Astrocyte of the cerebellum (primary cell): ENCODE measurements at regions not wholly inside any gene's neighbourhood (a gene's known extent, or its start where the extent isn't known, plus 50 kb on each side); places are given as distances from the start of the nearest gene placed in this dataset.

Experiments
- DNase-seq: peaks from one replicate; pipeline ENCODE4 v3.0.0-alpha.2; 2011; ENCODE audit warnings: low read depth
- H3K4me3 ChIP-seq: 2 replicates; pipeline ENCODE4 v1.5.1; 2011; ENCODE audit warnings: mild to moderate bottlenecking, low read depth, low read length, moderate library complexity
- CTCF ChIP-seq: IDR thresholded peaks from 2 replicates; pipeline ENCODE4 v1.5.1; 2012; ENCODE audit warnings: low read length, low read depth, moderate library complexity, mild to moderate bottlenecking; ENCODE audit errors: missing control alignments
- in situ Hi-C: cut with HindIII; loops from 2 replicates; pipeline ENCODE4 v1.10.0; 2017; ENCODE audit warnings: low sequenced_read_pairs

- in situ Hi-C loops, result no loop called here
- no peak for DNase-seq
- H3K4me3 ChIP-seq, result no peak overlapping the region
- TF ChIP-seq CTCF, result no peak
Observed at GRCh38 chr18:2331491-2331890, 239.8 kb downstream of the METTL4 start.

- no peak for DNase-seq
- no peak for TF ChIP-seq CTCF
- in situ Hi-C loops, result no loop called here
- no peak overlapping the region for H3K4me3 ChIP-seq
Observed at GRCh38 chr18:2336690-2337392, 234.5 kb downstream of the METTL4 start.

GRCh38 chr18:2337552-2338141, 233.7 kb downstream of the METTL4 start:
- in situ Hi-C loops, result no loop called here
- DNase-seq, result no peak
- TF ChIP-seq CTCF, result peak; percentile 56
- H3K4me3 ChIP-seq, result no peak overlapping the region

- in situ Hi-C loops, result no loop called here
- no peak for DNase-seq
- TF ChIP-seq CTCF, result no peak
- H3K4me3 ChIP-seq, result no peak overlapping the region
Observed at GRCh38 chr18:2338601-2339000, 232.7 kb downstream of the METTL4 start.

GRCh38 chr18:2340335-2340734, 231.0 kb downstream of the METTL4 start:
- TF ChIP-seq CTCF, result no peak
- in situ Hi-C loops, result no loop called here
- H3K4me3 ChIP-seq, result no peak overlapping the region
- no peak for DNase-seq

GRCh38 chr18:2348003-2348402, 223.3 kb downstream of the METTL4 start:
- TF ChIP-seq CTCF, result no peak
- no peak overlapping the region for H3K4me3 ChIP-seq
- in situ Hi-C loops, result no loop called here
- DNase-seq, result no peak
